WI38 (cell line): ENCODE measurements at regions not wholly inside any gene's neighbourhood (a gene's known extent, or its start where the extent isn't known, plus 50 kb on each side); places are given as distances from the start of the nearest gene placed in this dataset.

ENCODE experiments used
- H3K4me3 ChIP-seq: 2 replicates; pipeline ENCODE4 v1.5.1; 2011; ENCODE audit warnings: low read depth, mild to moderate bottlenecking, control low read depth, low read length
- TF ChIP-seq, protein P1 (sequence below): IDR thresholded peaks from 2 replicates; pipeline ENCODE4 v1.5.1; 2012; ENCODE audit warnings: low read depth, mild to moderate bottlenecking, control low read depth, low read length

DNA sequence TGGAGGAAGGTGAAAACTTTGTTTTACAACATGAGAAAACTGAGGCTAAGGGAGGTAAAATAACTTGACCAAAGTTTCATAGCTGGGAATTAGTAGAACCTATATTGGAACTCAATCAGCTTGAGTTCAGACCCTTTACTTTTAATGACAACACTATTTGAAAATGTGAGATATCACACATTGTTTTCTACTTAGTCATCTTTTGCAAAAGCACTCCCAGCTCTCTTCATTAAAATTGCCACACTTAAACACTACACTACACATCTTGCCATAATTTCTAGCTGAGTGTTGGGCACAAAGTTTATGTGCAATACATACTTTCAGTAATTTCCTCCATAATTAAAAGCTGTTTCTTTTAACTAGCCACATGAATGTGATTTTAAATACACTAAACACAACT is 230.4 kb upstream of the DCBLD2 start:
- TF ChIP-seq, protein P1, sequence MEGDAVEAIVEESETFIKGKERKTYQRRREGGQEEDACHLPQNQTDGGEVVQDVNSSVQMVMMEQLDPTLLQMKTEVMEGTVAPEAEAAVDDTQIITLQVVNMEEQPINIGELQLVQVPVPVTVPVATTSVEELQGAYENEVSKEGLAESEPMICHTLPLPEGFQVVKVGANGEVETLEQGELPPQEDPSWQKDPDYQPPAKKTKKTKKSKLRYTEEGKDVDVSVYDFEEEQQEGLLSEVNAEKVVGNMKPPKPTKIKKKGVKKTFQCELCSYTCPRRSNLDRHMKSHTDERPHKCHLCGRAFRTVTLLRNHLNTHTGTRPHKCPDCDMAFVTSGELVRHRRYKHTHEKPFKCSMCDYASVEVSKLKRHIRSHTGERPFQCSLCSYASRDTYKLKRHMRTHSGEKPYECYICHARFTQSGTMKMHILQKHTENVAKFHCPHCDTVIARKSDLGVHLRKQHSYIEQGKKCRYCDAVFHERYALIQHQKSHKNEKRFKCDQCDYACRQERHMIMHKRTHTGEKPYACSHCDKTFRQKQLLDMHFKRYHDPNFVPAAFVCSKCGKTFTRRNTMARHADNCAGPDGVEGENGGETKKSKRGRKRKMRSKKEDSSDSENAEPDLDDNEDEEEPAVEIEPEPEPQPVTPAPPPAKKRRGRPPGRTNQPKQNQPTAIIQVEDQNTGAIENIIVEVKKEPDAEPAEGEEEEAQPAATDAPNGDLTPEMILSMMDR: no peak
- H3K4me3 ChIP-seq: no peak overlapping the region

DNA sequence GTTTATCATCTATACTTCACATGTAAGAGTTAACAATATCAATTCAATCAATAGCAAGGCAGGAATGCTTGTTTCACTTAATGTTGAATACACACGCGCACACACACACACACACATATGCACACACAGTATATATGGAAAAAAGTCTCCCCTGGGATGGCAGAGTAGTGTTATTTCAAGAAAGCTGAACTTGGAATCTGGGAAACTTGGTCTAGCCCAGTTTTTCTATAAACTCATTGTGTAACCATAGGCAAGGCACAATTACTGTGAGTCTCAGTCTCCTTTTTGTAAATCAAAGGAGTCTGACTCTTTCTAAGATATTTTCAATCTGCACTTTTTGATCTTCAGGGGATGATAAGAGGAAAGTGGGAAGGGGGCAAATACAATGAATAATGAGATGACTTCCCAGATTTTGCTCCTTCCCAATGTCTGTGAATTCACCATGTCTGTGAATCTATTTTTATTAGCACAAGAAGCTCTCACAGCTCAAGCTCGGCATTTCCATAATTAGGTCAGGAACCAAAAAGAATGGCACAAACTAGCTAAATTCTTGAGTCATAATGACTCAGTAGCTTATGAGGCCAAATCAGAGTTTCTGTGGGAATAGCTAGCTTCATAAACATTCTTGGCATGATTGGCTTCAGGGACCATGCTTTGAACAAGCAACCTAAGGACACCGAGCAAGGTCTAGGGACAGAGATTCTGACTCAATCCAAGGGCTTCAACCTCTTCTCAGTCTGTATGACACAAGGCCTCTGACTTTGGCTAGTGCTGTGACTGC is 227.4 kb upstream of the DCBLD2 start:
- TF ChIP-seq, protein P1: no peak
- H3K4me3 ChIP-seq: no peak overlapping the region

DNA sequence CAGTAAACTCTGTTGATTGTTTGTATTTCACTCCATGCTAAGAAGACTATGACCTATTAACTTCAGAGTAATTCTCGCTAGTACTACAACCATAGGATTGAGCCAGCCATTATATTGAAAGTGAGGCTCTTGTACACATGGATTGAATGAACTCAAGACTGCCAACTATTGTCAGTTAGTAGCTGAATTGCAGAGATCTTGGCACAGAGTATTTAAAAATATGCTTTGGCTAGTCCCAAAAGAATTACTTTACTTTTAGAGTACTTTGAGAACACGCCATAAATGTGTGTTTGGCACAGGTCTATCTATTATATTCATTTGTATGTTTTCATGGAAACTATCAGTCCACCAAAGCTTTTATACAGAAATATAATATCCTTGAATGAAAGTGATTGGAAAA is 226.7 kb upstream of the DCBLD2 start:
- TF ChIP-seq, protein P1: no peak
- no peak overlapping the region for H3K4me3 ChIP-seq

DNA sequence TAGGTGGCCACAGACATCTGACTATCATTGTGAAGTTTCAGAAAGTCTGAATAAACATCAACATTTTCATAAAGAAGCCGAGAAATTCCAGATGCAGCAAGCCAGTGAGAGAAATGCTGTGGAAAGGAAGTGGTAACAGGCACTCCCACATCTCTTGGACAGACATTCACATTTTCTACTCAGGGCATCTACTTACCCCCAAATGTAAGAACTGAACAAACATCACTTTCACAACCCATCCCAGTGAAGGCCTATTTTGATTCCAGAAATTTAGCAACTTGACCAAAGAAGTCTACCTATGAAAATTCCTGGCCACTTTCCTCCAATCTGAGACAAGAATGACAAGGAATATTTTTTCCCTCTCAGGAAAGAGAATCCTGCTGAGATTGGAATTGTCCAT is 224.8 kb upstream of the DCBLD2 start:
- H3K4me3 ChIP-seq: no peak overlapping the region
- TF ChIP-seq, protein P1: no peak

DNA sequence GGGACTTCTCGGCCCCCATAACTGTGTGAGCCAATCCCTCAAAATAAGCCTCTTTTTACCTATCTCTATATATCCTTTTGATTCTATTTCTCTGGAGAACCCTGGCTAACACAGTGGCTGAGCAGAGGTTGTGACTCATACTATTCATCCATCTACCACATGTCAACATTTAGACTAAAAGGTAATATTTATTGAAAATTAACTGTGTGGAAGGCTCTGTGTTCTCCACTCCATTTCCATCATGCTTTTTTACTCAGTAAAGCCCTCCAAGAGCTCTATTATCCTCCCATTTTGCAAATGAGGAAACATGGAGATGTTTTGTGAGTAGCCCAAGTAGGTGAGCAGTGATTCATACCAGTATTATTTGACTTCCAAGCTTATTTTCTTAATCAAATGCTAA is 217.9 kb upstream of the DCBLD2 start:
- TF ChIP-seq, protein P1: no peak
- H3K4me3 ChIP-seq: no peak overlapping the region

DNA sequence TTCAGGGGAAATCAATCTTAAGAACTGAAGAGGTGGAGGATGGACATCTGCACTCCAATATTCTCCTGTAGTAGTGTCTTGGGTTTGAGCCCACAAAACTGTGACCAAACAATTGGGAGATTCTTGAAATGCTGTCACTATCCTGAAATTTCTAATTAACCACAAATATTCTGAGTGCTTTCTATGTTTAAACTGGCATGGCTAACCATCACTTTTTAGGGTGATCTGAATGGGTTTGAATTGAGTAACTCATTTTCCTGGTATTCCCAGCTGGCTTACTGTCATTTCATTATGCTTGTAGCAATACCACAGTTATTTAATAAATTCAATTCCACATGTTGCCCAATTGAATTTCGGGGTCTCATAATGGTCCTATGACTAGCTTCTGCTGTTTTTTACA is 216.9 kb upstream of the DCBLD2 start:
- H3K4me3 ChIP-seq: no peak overlapping the region
- TF ChIP-seq, protein P1: no peak

DNA sequence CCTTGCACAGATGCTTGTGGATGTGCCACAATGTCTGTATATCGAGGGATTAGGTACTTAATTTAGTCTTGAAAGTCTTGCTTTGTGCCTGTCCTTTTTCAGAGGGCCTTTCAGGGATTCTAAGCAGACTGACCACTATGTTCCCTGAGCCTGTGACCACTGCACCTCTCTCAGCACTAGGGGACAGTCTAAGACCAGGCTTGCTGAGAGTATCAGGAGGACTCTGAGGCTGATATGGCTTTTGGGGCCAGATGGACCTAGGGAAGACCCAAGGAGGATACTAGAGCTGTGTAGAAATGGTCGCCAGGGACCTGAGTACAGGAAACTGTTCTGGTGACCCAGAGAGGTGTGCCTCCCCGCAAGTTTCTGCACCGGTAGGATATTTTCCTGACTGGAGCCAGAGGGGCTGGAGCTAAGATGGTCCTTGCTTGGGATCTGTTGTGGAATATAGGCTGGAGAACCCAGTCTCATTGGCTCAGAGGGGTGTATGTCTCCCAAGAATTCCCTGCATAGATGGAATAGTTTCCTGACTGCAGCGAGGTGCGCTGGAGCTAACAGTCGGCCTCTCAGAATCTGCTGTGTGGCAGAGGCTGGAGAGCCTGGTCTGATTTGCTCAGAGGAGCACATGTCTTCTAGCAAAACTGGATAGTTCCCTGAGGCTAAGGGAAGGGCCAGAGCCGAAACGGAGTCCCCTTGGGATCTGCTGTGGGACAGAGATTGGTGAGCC is 213.2 kb upstream of the DCBLD2 start:
- H3K4me3 ChIP-seq: no peak overlapping the region
- TF ChIP-seq, protein P1: peak; percentile 97
